GM12878 (cell line): ENCODE measurements at regions not wholly inside any gene's neighbourhood (a gene's known extent, or its start where the extent isn't known, plus 50 kb on each side); places are given as distances from the start of the nearest gene placed in this dataset.

Source experiments
- ATAC-seq: fragments of 200-7000 bp; cut with Tn5 transposase; 3 replicates; pipeline ENCODE4 v1.9.1; 2020; ENCODE audit warnings: mild to moderate bottlenecking, moderate library complexity
- BruUV-seq: library from RNA; stranded (reverse); fragments of 400-500 nt; replicated peaks from 2 replicates; lab custom pipeline; 2021; lab: Mats Ljungman, UMichigan
- CTCF ChIA-PET: fragments of 300-600 bp; sonication (Branson Sonifier 250); formaldehyde crosslinking; extraction: SDS; loops from one replicate; lab custom pipeline; 2021; ENCODE audit warnings: inconsistent platforms; lab: Yijun Ruan, JAX
- POLR2A ChIA-PET: fragments of 350-600 bp; formaldehyde crosslinking; extraction: SDS; loops from one replicate; lab custom pipeline; 2021; ENCODE audit warnings: inconsistent platforms; lab: Charles Lee
- RAD21 ChIA-PET: fragments of 300-600 bp; sonication (Branson Sonifier 250); formaldehyde crosslinking; loops from one replicate; lab custom pipeline; 2023; ENCODE audit warnings: antibody characterized with exemption; ENCODE audit not compliant: unreplicated experiment; lab: Charles Lee
- SMC1A ChIA-PET: fragments of 300-600 bp; sonication (Branson Sonifier 250); formaldehyde crosslinking; loops from one replicate; lab custom pipeline; 2023; ENCODE audit not compliant: unreplicated experiment, uncharacterized antibody; lab: Charles Lee
- DNase-seq: peaks from one replicate; pipeline ENCODE4 v3.0.0-alpha.2; 2011; ENCODE audit warnings: low read depth, low spot score
- FAIRE-seq: peaks from 3 replicates; lab custom pipeline; 2011; peaks lifted over from hg19 to GRCh38; lab: Jason Lieb, UNC
- H2AFZ ChIP-seq: 2 replicates; pipeline ENCODE4 v1.6.0; 2011; ENCODE audit warnings: low read depth, low read length, control low read depth; ENCODE audit not compliant: control insufficient read depth
- H3K27ac ChIP-seq: 2 replicates; pipeline ENCODE4 v1.5.1; 2011; ENCODE audit warnings: control low read depth; ENCODE audit not compliant: control insufficient read depth, insufficient read depth
- H3K27me3 ChIP-seq, 2 experiments: replicated peaks in 1 of 2; 2 replicates each; pipeline versions ENCODE4 v1.6.0 to v1.6.1; 2011; ENCODE audit warnings: low read length in 1 of 2; ENCODE audit not compliant: control insufficient read depth in 2 of 2, insufficient read depth in 2 of 2
- H3K36me3 ChIP-seq, 2 experiments: 2 replicates each; pipeline ENCODE4 v1.5.1; 2011; ENCODE audit warnings: low read length in 1 of 2; ENCODE audit not compliant: control insufficient read depth in 2 of 2, insufficient read depth in 2 of 2
- H3K4me1 ChIP-seq: 2 replicates; pipeline ENCODE4 v1.6.1; 2011; ENCODE audit warnings: mild to moderate bottlenecking, low read length, moderate library complexity, mixed read lengths; ENCODE audit not compliant: control insufficient read depth, insufficient read depth
- H3K4me2 ChIP-seq: 2 replicates; pipeline ENCODE4 v1.6.0; 2011; ENCODE audit warnings: control low read depth; ENCODE audit not compliant: control insufficient read depth, insufficient read depth
- H3K4me3 ChIP-seq: fragments of 200-600 bp; sonication (generic); 2 replicates; pipeline ENCODE4 v1.5.1; 2016
- H3K79me2 ChIP-seq: 2 replicates; pipeline ENCODE4 v1.6.0; 2011; ENCODE audit warnings: low read length; ENCODE audit not compliant: control insufficient read depth, insufficient read depth
- H3K9ac ChIP-seq: 2 replicates; pipeline ENCODE4 v1.8.0; 2011; ENCODE audit warnings: low read length, control low read depth, mixed read lengths; ENCODE audit not compliant: control insufficient read depth, insufficient read depth
- H3K9me3 ChIP-seq: replicated peaks from 3 replicates; pipeline ENCODE4 v1.5.1; 2011; ENCODE audit warnings: mild to moderate bottlenecking, low read length; ENCODE audit not compliant: control insufficient read depth, insufficient read depth
- H4K20me1 ChIP-seq: 2 replicates; pipeline ENCODE4 v1.6.0; 2011; ENCODE audit not compliant: control insufficient read depth, insufficient read depth
- E4F1 ChIP-seq: fragments of 450-650 bp; IDR thresholded peaks from 2 replicates; pipeline ENCODE4 v1.6.1; 2018; ENCODE audit warnings: borderline replicate concordance, mild to moderate bottlenecking; ENCODE audit not compliant: partially characterized antibody
- FOXK2 ChIP-seq: fragments of 450-650 bp; IDR thresholded peaks from 2 replicates; pipeline ENCODE4 v1.6.1; 2017; ENCODE audit warnings: mild to moderate bottlenecking, moderate library complexity
- HDAC6 ChIP-seq: fragments of 200-600 bp; sonication (generic); IDR thresholded peaks from one replicate; pipeline ENCODE4 v1.8.0; 2017; ENCODE audit warnings: antibody characterized with exemption; ENCODE audit not compliant: unreplicated experiment
- HDGF ChIP-seq: fragments of 450-650 bp; IDR thresholded peaks from 2 replicates; pipeline ENCODE4 v1.6.1; 2016; ENCODE audit warnings: antibody characterized with exemption
- LARP7 ChIP-seq: fragments of 450-650 bp; IDR thresholded peaks from 2 replicates; pipeline ENCODE4 v1.6.1; 2017; ENCODE audit warnings: mild to moderate bottlenecking
- MYB ChIP-seq: fragments of 150-350 bp; IDR thresholded peaks from 2 replicates; pipeline ENCODE4 v1.6.1; 2014; ENCODE audit warnings: mild to moderate bottlenecking, low read depth, low read length, borderline replicate concordance
- PRDM15 ChIP-seq: fragments of 450-650 bp; formaldehyde crosslinking; IDR thresholded peaks from 2 replicates; pipeline ENCODE4 v1.4.0; 2020; ENCODE audit warnings: mild to moderate bottlenecking, moderate library complexity
- SMARCA5 ChIP-seq: fragments of 450-650 bp; IDR thresholded peaks from 2 replicates; pipeline ENCODE4 v1.6.1; 2017; ENCODE audit warnings: mild to moderate bottlenecking
- SREBF1 ChIP-seq: IDR thresholded peaks from 2 replicates; pipeline ENCODE4 v1.6.1; 2012; ENCODE audit warnings: mild to moderate bottlenecking, low read length
- ZBTB33 ChIP-seq: fragments of 450-650 bp; IDR thresholded peaks from 2 replicates; pipeline ENCODE4 v1.6.1; 2017; ENCODE audit warnings: mild to moderate bottlenecking
- WGBS: methylation state at CpG from one replicate; pipeline ENCODE4 v1.1.6; 2016; ENCODE audit warnings: low lambda C conversion rate; ENCODE audit not compliant: insufficient replicate concordance, insufficient coverage; ENCODE audit errors: missing lambda C conversion rate; 5-methylcytosine and 5-hydroxymethylcytosine counted together
- in situ Hi-C: fragments of 300-500 bp; cut with MboI; formaldehyde crosslinking; loops from 9 replicates; pipeline ENCODE4 v1.14.3; 2018; ENCODE audit warnings: mixed read lengths
- intact Hi-C: fragments of 100-400 bp; cut with micrococcal nuclease; formaldehyde crosslinking; loops from one replicate; pipeline ENCODE4 v1.14.2; 2022; ENCODE audit not compliant: unreplicated experiment

- H3K9me3 ChIP-seq = no peaks in the 10 kb centered on the region; the same call in 2 of the 3 replicates
- DNase-seq (no peak), ATAC-seq (no peak), FAIRE-seq (no peak)
- in situ Hi-C loops (no loop called here), intact Hi-C loops (no loop called here)
- WGBS = 7% methylated on average over 4 of the region's 6 CpGs
- SMC1A ChIA-PET = no interaction called here
- no peaks in the 10 kb centered on the region for H3K4me1 ChIP-seq
- CTCF ChIA-PET = interaction anchor here (0.7 kb wide), 1 partner anchor 1117 kb away, joined by 4 read pairs; no protein-coding TSS in a partner anchor
- no peaks in the 10 kb centered on the region for H4K20me1 ChIP-seq
- POLR2A ChIA-PET = no interaction called here
- H3K27me3 ChIP-seq = no peaks in the 10 kb centered on the region
- TF ChIP-seq FOXK2 = no peak
- no peak for TF ChIP-seq LARP7
- TF ChIP-seq E4F1 = no peak
- TF ChIP-seq SMARCA5 = no peak
- no peak overlapping the region for H3K27ac ChIP-seq
- no peak overlapping the region for H3K4me2 ChIP-seq
- H3K4me3 ChIP-seq = no peak overlapping the region
- H2AFZ ChIP-seq = no peak overlapping the region
- no peaks in the 10 kb centered on the region for H3K36me3 ChIP-seq
- H3K79me2 ChIP-seq = no peaks in the 10 kb centered on the region
- RAD21 ChIA-PET = no interaction called here
- H3K9ac ChIP-seq = no peak overlapping the region
- BruUV-seq = no TSS peak
These were observed 54.8 kb upstream of the KRTAP11-1 start for GRCh38 chr21:30936207-30936606.

GRCh38 chr21:30935889-30936168 is 54.4 kb upstream of the KRTAP11-1 start:
- ATAC-seq (no peak), DNase-seq (no peak), FAIRE-seq (no peak)
- in situ Hi-C loops = no loop called here
- H3K27me3 ChIP-seq = no peaks in the 10 kb centered on the region
- H3K36me3 ChIP-seq = no peaks in the 10 kb centered on the region
- 10% methylated on average over 4 of the region's 4 CpGs for WGBS
- no peak overlapping the region for H3K4me3 ChIP-seq
- BruUV-seq = no TSS peak
- no peaks in the 10 kb centered on the region for H4K20me1 ChIP-seq
- RAD21 ChIA-PET = no interaction called here
- CTCF ChIA-PET = interaction anchor here (0.7 kb wide), 1 partner anchor 1118 kb away, joined by 4 read pairs; no protein-coding TSS in a partner anchor
- H3K9ac ChIP-seq = no peak overlapping the region
- H3K4me2 ChIP-seq = no peak overlapping the region
- no peak overlapping the region for H3K27ac ChIP-seq
- no peaks in the 10 kb centered on the region; the same call in 2 of the 3 replicates for H3K9me3 ChIP-seq
- no peaks in the 10 kb centered on the region for H3K4me1 ChIP-seq
- POLR2A ChIA-PET = no interaction called here
- SMC1A ChIA-PET = no interaction called here
- H3K79me2 ChIP-seq = no peaks in the 10 kb centered on the region
- no peak overlapping the region for H2AFZ ChIP-seq
- intact Hi-C loops = no loop called here
- TF ChIP-seq HDGF = no peak
- no peak for TF ChIP-seq ZBTB33
- TF ChIP-seq SREBF1 = no peak
- no peak for TF ChIP-seq HDAC6
- no peak for TF ChIP-seq PRDM15 (CRISPR knock-in tag)
- TF ChIP-seq MYB = no peak
